AG10803 (cell line): ENCODE measurements at regions not wholly inside any gene's neighbourhood (a gene's known extent, or its start where the extent isn't known, plus 50 kb on each side); places are given as distances from the start of the nearest gene placed in this dataset.

Source experiments
- DNase-seq: peaks from one replicate; pipeline ENCODE4 v3.0.0; 2010; ENCODE audit warnings: low read depth
- H3K4me3 ChIP-seq: 2 replicates; pipeline ENCODE4 v1.5.1; 2011; ENCODE audit warnings: mild to moderate bottlenecking, low read length, control low read depth
- CTCF ChIP-seq: conservative IDR thresholded peaks from 2 replicates; pipeline ENCODE4 v1.5.1; 2011; ENCODE audit warnings: mild to moderate bottlenecking, low read length, control low read depth, inconsistent platforms

GRCh38 chr12:34357791-34358190, 335.5 kb downstream of the ALG10 start:
- DNase-seq, result no peak
- TF ChIP-seq CTCF, result no peak
- no peak overlapping the region for H3K4me3 ChIP-seq

- TF ChIP-seq CTCF, result no peak
- no peak for DNase-seq
- no peak overlapping the region for H3K4me3 ChIP-seq
These were observed 335.9 kb downstream of the ALG10 start for GRCh38 chr12:34358198-34358597.

GRCh38 chr12:34361721-34362316, 339.5 kb downstream of the ALG10 start:
- H3K4me3 ChIP-seq, result no peak overlapping the region
- no peak for TF ChIP-seq CTCF

GRCh38 chr12:34363050-34363673, 340.9 kb downstream of the ALG10 start:
- DNase-seq, result no peak
- no peak overlapping the region for H3K4me3 ChIP-seq
- no peak for TF ChIP-seq CTCF

More at GRCh38 chr12:34361721-34362316, 339.5 kb downstream of the ALG10 start:
- DNase-seq, result no peak

GRCh38 chr12:34368079-34368478, 345.8 kb downstream of the ALG10 start:
- H3K4me3 ChIP-seq, result no peak overlapping the region
- TF ChIP-seq CTCF, result no peak
- DNase-seq, result no peak

GRCh38 chr12:34371050-34371449, 348.8 kb downstream of the ALG10 start:
- H3K4me3 ChIP-seq, result no peak overlapping the region
- no peak for DNase-seq
- TF ChIP-seq CTCF, result no peak

GRCh38 chr12:34372003-34372402, 349.7 kb downstream of the ALG10 start:
- no peak overlapping the region for H3K4me3 ChIP-seq
- no peak for TF ChIP-seq CTCF
- DNase-seq, result no peak
